OCI-LY3 (cell line): ENCODE measurements at regions not wholly inside any gene's neighbourhood (a gene's known extent, or its start where the extent isn't known, plus 50 kb on each side); places are given as distances from the start of the nearest gene placed in this dataset.

Experiments
- H2AFZ ChIP-seq: fragments of 200-600, 300-600 bp; shearing (Covaris generic); 2 replicates; pipeline ENCODE4 v1.6.0; 2014; ENCODE audit warnings: antibody characterized with exemption, low read depth, low read length
- H3K27ac ChIP-seq: fragments of 200-600, 300-600 bp; sonication (generic); 2 replicates; pipeline ENCODE4 v1.5.1; 2014; ENCODE audit warnings: mild to moderate bottlenecking, low read length, moderate library complexity, mixed read lengths
- H3K27me3 ChIP-seq: fragments of 200-600, 300-600 bp; sonication (generic); 2 replicates; pipeline ENCODE4 v1.6.1; 2014; ENCODE audit warnings: low read depth, low read length, mixed read lengths
- H3K36me3 ChIP-seq: fragments of 200-600, 300-600 bp; sonication (generic); replicated peaks from 2 replicates; pipeline ENCODE3; 2014; ENCODE audit warnings: low read depth, low read length, mixed read lengths
- H3K4me1 ChIP-seq: fragments of 300-600, 200-600 bp; sonication (generic); 2 replicates; pipeline ENCODE4 v1.6.1; 2014; ENCODE audit warnings: low read length, mixed read lengths
- H3K4me2 ChIP-seq: fragments of 200-600, 300-600 bp; sonication (generic); 2 replicates; pipeline ENCODE4 v1.6.1; 2014; ENCODE audit warnings: low read length, mixed read lengths
- H3K4me3 ChIP-seq: fragments of 300-600, 200-600 bp; sonication (generic); 2 replicates; pipeline ENCODE4 v1.5.1; 2014; ENCODE audit warnings: antibody characterized with exemption, mild to moderate bottlenecking, low read length, moderate library complexity
- H3K79me2 ChIP-seq: fragments of 300-600, 200-600 bp; shearing (Covaris generic); 2 replicates; pipeline ENCODE4 v1.6.1; 2014; ENCODE audit warnings: mild to moderate bottlenecking, low read length, mixed read lengths
- H3K9ac ChIP-seq: fragments of 300-600, 200-600 bp; shearing (Covaris generic); 2 replicates; pipeline ENCODE4 v1.6.0; 2014; ENCODE audit warnings: mild to moderate bottlenecking, low read length, moderate library complexity
- H3K9me3 ChIP-seq: fragments of 200-600, 300-600 bp; shearing (Covaris generic); 2 replicates; pipeline ENCODE4 v1.6.1; 2014; ENCODE audit warnings: low read length, mixed read lengths; ENCODE audit not compliant: insufficient read depth
- H4K20me1 ChIP-seq: fragments of 200-600, 300-600 bp; sonication (generic); 2 replicates; pipeline ENCODE4 v1.6.1; 2016; ENCODE audit warnings: low read length, mixed read lengths; ENCODE audit not compliant: insufficient read depth
- EZH2phosphoT487 ChIP-seq: fragments of 200-600 bp; shearing (Covaris generic); IDR thresholded peaks from 2 replicates; pipeline ENCODE4 v1.6.1; 2018; ENCODE audit warnings: antibody characterized with exemption, mixed run types, low read depth
- TF ChIP-seq, protein P1 (sequence below): fragments of 200-600, 300-600 bp; sonication (generic); IDR thresholded peaks from 2 replicates; pipeline ENCODE4 v1.5.1; 2014; ENCODE audit warnings: antibody characterized with exemption, low read length, low read depth

DNA sequence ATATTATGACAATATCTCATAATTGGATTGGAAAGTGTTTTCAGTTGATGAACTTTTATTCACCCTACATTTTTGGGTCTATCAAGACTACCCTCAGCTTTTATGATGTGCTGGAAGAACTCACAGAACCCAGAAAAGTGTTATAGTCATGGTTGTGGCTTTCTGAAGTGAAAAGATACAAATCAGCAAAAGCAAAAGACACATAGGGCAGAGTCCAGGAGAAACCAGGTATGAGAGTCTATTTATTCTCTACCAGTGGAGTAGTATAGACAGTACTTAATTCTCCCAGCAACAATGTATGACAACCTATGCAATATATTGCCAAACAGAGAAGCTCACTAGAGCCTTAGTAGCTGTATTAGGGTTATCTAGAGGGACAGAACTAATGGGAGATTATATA is 280.4 kb upstream of the TTC14 start:
- Histone ChIP-seq H3K27me3 (no peaks in the 10 kb centered on the region), H3K9me3 (no peaks in the 10 kb centered on the region), H3K79me2 (no peaks in the 10 kb centered on the region), H3K4me1 (no peaks in the 10 kb centered on the region), H3K4me3 (no peak overlapping the region), H3K27ac (no peak overlapping the region), H3K9ac (no peak overlapping the region), H3K4me2 (no peak overlapping the region), H2AFZ (no peak overlapping the region), H3K36me3 (no peaks in the 10 kb centered on the region), H4K20me1 (no peaks in the 10 kb centered on the region)
- no peak for TF ChIP-seq EZH2phosphoT487
- TF ChIP-seq, protein P1, sequence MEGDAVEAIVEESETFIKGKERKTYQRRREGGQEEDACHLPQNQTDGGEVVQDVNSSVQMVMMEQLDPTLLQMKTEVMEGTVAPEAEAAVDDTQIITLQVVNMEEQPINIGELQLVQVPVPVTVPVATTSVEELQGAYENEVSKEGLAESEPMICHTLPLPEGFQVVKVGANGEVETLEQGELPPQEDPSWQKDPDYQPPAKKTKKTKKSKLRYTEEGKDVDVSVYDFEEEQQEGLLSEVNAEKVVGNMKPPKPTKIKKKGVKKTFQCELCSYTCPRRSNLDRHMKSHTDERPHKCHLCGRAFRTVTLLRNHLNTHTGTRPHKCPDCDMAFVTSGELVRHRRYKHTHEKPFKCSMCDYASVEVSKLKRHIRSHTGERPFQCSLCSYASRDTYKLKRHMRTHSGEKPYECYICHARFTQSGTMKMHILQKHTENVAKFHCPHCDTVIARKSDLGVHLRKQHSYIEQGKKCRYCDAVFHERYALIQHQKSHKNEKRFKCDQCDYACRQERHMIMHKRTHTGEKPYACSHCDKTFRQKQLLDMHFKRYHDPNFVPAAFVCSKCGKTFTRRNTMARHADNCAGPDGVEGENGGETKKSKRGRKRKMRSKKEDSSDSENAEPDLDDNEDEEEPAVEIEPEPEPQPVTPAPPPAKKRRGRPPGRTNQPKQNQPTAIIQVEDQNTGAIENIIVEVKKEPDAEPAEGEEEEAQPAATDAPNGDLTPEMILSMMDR: no peak

DNA sequence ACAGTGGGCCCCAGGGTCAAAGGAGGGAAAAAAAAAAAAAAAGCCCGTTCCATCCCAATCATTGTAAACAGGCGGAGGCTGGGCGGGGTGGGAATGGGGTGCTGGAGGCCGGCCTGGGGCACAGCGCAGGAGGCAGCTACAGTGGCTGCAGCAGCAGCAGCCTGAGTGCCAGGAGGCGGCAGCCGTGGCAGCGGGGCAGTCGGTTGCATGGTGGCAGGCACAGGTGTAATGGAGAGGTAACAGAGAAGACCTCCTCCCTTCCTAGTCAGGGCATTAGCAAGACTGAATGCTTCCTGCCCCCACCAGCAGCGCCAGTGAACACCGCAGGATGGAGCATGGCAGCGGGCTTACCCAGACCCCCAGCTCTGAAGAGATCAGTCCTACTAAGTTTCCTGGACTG is 279.1 kb upstream of the TTC14 start:
- Histone ChIP-seq H2AFZ (no peak overlapping the region), H4K20me1 (no peaks in the 10 kb centered on the region), H3K4me1 (peaks cover 3% of the 10 kb centered on the region; the same call in 1 of the 2 replicates), H3K4me3 (no peak overlapping the region), H3K36me3 (no peaks in the 10 kb centered on the region), H3K9ac (no peak overlapping the region), H3K27me3 (no peaks in the 10 kb centered on the region), H3K4me2 (no peak overlapping the region), H3K27ac (no peak overlapping the region), H3K9me3 (no peaks in the 10 kb centered on the region), H3K79me2 (no peaks in the 10 kb centered on the region)
- TF ChIP-seq, protein P1: no peak

DNA sequence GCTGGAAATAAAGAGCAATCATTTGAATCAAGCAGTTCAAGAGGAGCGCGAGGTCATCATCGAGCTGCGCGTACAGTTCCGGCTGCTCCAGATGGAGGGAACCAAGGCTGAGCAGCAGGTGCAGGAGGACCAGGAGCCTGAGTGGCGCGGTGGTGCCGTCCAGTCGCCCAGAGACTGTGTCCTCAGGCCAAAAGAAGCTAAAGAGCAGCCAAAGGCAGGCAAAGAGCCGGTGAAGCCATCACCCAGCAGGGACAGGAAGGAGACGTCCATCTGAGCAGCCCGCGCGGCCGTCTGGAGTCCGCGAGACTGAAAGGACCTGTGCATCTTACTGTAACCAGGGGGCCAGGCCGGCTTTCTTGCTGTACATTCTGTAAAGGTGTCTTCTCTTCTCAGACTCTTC is 277.2 kb upstream of the TTC14 start:
- no peak overlapping the region for H3K27ac ChIP-seq

DNA sequence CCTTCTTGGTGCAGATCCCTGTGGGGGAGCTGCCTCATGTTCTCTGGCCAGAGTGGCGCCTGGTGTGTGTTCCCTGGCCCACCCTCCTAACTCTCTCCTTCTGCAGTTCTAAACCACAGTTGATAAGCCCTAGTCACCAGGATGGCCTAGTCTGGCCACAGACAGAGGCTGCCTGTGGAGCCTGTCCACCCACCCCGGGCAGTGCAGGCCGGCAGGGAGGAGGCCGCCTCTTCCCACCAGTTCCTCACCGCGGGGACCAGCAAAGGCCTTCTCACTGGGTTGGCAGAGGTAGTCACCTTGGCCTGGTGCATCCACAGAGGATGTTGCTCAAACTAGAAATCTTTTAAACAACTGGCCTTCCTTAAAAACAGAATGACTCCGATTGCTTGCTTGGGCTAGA is 276.4 kb upstream of the TTC14 start:
- H3K36me3 ChIP-seq: no peaks in the 10 kb centered on the region
- no peak overlapping the region for H3K4me3 ChIP-seq
- peaks cover 23% of the 10 kb centered on the region for H3K4me1 ChIP-seq
- no peaks in the 10 kb centered on the region for H4K20me1 ChIP-seq
- H3K4me2 ChIP-seq: no peak overlapping the region
- H3K27me3 ChIP-seq: no peaks in the 10 kb centered on the region
- H2AFZ ChIP-seq: no peak overlapping the region
- no peaks in the 10 kb centered on the region for H3K9me3 ChIP-seq
- no peak overlapping the region for H3K27ac ChIP-seq
- H3K79me2 ChIP-seq: no peaks in the 10 kb centered on the region
- H3K9ac ChIP-seq: no peak overlapping the region
- TF ChIP-seq, protein P1: no peak
- TF ChIP-seq EZH2phosphoT487: no peak

More for the DNA sequence above, 277.2 kb upstream of the TTC14 start:
- Histone ChIP-seq H3K4me3 (no peak overlapping the region), H3K27me3 (no peaks in the 10 kb centered on the region), H3K9ac (no peak overlapping the region), H3K79me2 (no peaks in the 10 kb centered on the region), H2AFZ (no peak overlapping the region), H3K4me1 (peaks cover 17% of the 10 kb centered on the region), H3K36me3 (no peaks in the 10 kb centered on the region), H3K4me2 (no peak overlapping the region), H4K20me1 (no peaks in the 10 kb centered on the region), H3K9me3 (no peaks in the 10 kb centered on the region)
- TF ChIP-seq, protein P1: no peak
- no peak for TF ChIP-seq EZH2phosphoT487
